ENCODE measurements at regions not wholly inside any gene's neighbourhood (a gene's known extent, or its start where the extent isn't known, plus 50 kb on each side); places are given as distances from the start of the nearest gene placed in this dataset.

- TF ChIP-seq, protein P1, sequence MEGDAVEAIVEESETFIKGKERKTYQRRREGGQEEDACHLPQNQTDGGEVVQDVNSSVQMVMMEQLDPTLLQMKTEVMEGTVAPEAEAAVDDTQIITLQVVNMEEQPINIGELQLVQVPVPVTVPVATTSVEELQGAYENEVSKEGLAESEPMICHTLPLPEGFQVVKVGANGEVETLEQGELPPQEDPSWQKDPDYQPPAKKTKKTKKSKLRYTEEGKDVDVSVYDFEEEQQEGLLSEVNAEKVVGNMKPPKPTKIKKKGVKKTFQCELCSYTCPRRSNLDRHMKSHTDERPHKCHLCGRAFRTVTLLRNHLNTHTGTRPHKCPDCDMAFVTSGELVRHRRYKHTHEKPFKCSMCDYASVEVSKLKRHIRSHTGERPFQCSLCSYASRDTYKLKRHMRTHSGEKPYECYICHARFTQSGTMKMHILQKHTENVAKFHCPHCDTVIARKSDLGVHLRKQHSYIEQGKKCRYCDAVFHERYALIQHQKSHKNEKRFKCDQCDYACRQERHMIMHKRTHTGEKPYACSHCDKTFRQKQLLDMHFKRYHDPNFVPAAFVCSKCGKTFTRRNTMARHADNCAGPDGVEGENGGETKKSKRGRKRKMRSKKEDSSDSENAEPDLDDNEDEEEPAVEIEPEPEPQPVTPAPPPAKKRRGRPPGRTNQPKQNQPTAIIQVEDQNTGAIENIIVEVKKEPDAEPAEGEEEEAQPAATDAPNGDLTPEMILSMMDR (IDR thresholded peaks at IDR 0.05) = no peak
- no peak for TF ChIP-seq ZFX (IDR thresholded peaks at IDR 0.05; ENCODE audit: borderline replicate concordance)
- H3K27ac ChIP-seq = no peak overlapping the region
Measured at GRCh38 chr4:36492041-36492440, 210.6 kb downstream of the DTHD1 start.

GRCh38 chr4:36492590-36492989 lies 211.2 kb downstream of the DTHD1 start:
- no peak overlapping the region for H3K27ac ChIP-seq
- TF ChIP-seq, protein P1 (IDR thresholded peaks at IDR 0.05) = no peak
- TF ChIP-seq ZFX (IDR thresholded peaks at IDR 0.05; ENCODE audit: borderline replicate concordance) = no peak

- no peak overlapping the region for H3K27ac ChIP-seq
- no peak for TF ChIP-seq ZFX (IDR thresholded peaks at IDR 0.05; ENCODE audit: borderline replicate concordance)
- TF ChIP-seq, protein P1 (IDR thresholded peaks at IDR 0.05) = no peak
Measured at GRCh38 chr4:36493251-36493650, 211.8 kb downstream of the DTHD1 start.

- H3K27ac ChIP-seq = no peak overlapping the region
- no peak for TF ChIP-seq ZFX (IDR thresholded peaks at IDR 0.05; ENCODE audit: borderline replicate concordance)
- TF ChIP-seq, protein P1 (IDR thresholded peaks at IDR 0.05) = no peak
Measured at GRCh38 chr4:36494016-36494415, 212.6 kb downstream of the DTHD1 start.

DNA sequence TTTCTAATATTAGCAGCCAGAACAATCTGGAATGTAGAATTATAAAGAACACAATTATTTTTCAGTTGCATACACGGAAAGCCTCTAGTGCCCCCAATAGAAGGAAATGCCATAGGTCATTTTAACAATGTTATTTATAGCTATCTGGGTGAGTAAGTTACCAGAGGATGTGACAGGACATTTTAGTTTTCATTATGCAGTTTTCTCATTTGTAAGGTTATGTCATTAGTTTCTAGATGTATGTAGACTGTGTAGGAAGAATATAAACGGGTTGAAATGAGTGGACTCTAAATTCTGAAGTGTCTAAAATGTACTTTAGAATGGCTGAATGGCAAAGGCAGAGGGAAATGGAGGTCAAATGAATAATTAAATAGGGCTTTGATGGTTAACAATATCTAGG lies 213.3 kb downstream of the DTHD1 start:
- H3K27ac ChIP-seq = no peak overlapping the region
- TF ChIP-seq, protein P1 (IDR thresholded peaks at IDR 0.05) = no peak
- no peak for TF ChIP-seq ZFX (IDR thresholded peaks at IDR 0.05; ENCODE audit: borderline replicate concordance)

DNA sequence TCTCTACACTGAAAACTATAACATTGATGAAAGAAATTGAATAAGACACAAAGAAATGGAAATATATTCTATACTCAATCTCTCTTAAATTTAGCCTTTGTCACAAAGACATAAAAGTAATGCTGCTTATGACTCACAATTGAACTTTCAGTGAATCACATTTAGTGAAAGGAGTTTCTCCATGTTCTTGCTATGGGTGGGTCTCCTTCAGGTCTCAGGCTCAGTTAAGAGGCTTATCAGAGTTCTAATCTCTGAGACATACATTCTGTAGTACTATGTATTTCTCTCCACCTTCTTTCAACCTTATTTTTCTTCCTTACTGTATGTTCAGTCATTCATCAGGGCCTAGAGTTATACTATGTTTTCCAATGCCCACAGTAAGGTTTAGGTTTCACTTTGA lies 220.9 kb downstream of the DTHD1 start:
- no peak for TF ChIP-seq ZFX (IDR thresholded peaks at IDR 0.05; ENCODE audit: borderline replicate concordance)
- TF ChIP-seq, protein P1 (IDR thresholded peaks at IDR 0.05) = no peak
- no peak overlapping the region for H3K27ac ChIP-seq

DNA sequence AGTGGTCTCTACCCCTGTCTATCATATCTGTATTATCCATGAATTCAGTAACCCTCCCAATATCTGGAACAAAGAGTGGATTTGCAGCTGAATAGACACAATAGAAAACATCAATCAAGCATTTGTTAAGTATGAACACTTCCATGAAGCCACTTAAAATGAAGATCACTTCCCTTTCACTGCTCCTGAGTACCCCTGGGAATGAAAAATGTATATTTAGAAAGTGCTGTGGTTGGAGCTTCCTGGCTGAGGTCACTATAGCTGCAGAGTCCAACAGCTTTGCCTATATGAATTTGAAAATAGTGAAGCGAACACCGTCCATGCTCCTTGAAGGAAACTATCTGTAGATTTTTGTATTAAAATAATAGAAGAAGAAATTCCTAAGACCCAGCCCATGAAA lies 227.0 kb downstream of the DTHD1 start:
- TF ChIP-seq, protein P1 (IDR thresholded peaks at IDR 0.05) = no peak
- TF ChIP-seq ZFX (IDR thresholded peaks at IDR 0.05; ENCODE audit: borderline replicate concordance) = no peak
- H3K27ac ChIP-seq = no peak overlapping the region
